ENCODE measurements at regions not wholly inside any gene's neighbourhood (a gene's known extent, or its start where the extent isn't known, plus 50 kb on each side); places are given as distances from the start of the nearest gene placed in this dataset.

GRCh38 chr11:109507836-109508561 lies 86.0 kb downstream of the C11orf87 start:
- no peak overlapping the region for H3K4me3 ChIP-seq
- no peak for DNase-seq
- H3K27ac ChIP-seq, result no peak overlapping the region
- WGBS, 2 donors, result 89 to 90% methylated on average over 1 of the region's 1 CpG
- H3K9me3 ChIP-seq, result no peaks in the 10 kb centered on the region
- TF ChIP-seq POLR2A (IDR thresholded peaks at IDR 0.05) (no peak), EP300 (IDR thresholded peaks at IDR 0.05) (no peak), POLR2AphosphoS5 (IDR thresholded peaks at IDR 0.05) (no peak)
- TF ChIP-seq, protein P1, sequence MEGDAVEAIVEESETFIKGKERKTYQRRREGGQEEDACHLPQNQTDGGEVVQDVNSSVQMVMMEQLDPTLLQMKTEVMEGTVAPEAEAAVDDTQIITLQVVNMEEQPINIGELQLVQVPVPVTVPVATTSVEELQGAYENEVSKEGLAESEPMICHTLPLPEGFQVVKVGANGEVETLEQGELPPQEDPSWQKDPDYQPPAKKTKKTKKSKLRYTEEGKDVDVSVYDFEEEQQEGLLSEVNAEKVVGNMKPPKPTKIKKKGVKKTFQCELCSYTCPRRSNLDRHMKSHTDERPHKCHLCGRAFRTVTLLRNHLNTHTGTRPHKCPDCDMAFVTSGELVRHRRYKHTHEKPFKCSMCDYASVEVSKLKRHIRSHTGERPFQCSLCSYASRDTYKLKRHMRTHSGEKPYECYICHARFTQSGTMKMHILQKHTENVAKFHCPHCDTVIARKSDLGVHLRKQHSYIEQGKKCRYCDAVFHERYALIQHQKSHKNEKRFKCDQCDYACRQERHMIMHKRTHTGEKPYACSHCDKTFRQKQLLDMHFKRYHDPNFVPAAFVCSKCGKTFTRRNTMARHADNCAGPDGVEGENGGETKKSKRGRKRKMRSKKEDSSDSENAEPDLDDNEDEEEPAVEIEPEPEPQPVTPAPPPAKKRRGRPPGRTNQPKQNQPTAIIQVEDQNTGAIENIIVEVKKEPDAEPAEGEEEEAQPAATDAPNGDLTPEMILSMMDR (IDR thresholded peaks at IDR 0.05), result no peak
- intact Hi-C loops (cut with DNase I), result no loop called here
- no peaks in the 10 kb centered on the region for H3K4me1 ChIP-seq
- no peaks in the 10 kb centered on the region for H3K36me3 ChIP-seq
- no peaks in the 10 kb centered on the region for H3K27me3 ChIP-seq

- TF ChIP-seq EP300 (IDR thresholded peaks at IDR 0.05), result no peak
- TF ChIP-seq, protein P1 (IDR thresholded peaks at IDR 0.05), result no peak
- TF ChIP-seq POLR2A (IDR thresholded peaks at IDR 0.05), result no peak
- no peak for TF ChIP-seq POLR2AphosphoS5 (IDR thresholded peaks at IDR 0.05)
- Histone ChIP-seq H3K4me3 (no peak overlapping the region), H3K27ac (no peak overlapping the region), H3K27me3 (no peaks in the 10 kb centered on the region), H3K9me3 (no peaks in the 10 kb centered on the region), H3K4me1 (no peaks in the 10 kb centered on the region), H3K36me3 (no peaks in the 10 kb centered on the region)
- DNase-seq, result no peak
- intact Hi-C loops (cut with DNase I), result no loop called here
- WGBS, 2 donors, result 81 to 84% methylated on average over 2 of the region's 2 CpGs
Measured at GRCh38 chr11:109508943-109509342, 87.0 kb downstream of the C11orf87 start.

DNA sequence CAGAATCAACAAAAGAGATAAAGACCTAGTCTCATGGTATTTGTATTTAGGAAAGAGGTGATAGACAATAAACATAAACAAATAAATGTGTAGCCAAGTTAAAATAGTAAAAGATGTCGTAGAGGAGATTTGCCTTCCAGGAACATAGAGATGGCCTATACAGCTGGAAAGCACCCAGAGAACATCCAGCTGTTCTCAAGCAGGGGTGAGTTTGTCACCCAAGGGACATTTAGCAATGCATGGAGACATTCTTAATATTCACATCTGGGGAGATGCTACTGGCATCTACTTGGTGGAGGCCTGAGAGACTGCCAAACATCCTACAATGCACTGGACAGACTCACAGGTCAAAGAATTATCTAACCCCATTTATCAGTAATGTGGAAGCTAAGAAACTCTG lies 88.3 kb downstream of the C11orf87 start:
- H3K27ac ChIP-seq, result no peak overlapping the region
- no peak overlapping the region for H3K4me3 ChIP-seq
- H3K9me3 ChIP-seq, result no peaks in the 10 kb centered on the region
- WGBS, 2 donors, result 61 to 63% methylated on average over 1 of the region's 1 CpG
- intact Hi-C loops (cut with DNase I), result no loop called here
- no peaks in the 10 kb centered on the region for H3K27me3 ChIP-seq
- no peak for TF ChIP-seq POLR2AphosphoS5 (IDR thresholded peaks at IDR 0.05)
- TF ChIP-seq, protein P1 (IDR thresholded peaks at IDR 0.05), result no peak
- no peak for TF ChIP-seq POLR2A (IDR thresholded peaks at IDR 0.05)
- no peak for TF ChIP-seq EP300 (IDR thresholded peaks at IDR 0.05)
- no peak for DNase-seq
- H3K36me3 ChIP-seq, result no peaks in the 10 kb centered on the region
- H3K4me1 ChIP-seq, result no peaks in the 10 kb centered on the region

DNA sequence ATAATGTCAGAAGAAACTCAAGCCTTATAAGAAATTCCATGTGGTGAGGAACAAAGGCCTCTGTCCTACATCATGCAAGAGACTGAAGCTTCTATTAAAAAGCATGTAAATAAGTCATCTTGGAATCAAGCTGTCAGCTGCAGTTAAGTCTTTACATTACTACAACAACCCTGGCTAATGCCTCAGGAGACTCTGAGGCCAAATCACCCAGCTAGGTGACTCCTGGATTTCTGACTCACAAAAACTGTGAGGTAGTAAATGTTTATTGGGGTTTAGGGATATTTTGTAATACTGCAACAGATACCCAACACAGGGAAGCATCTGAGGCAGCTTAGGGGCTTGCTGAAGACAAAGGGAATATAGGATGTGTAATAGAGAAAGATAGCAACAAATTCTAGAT lies 89.6 kb downstream of the C11orf87 start:
- no peak overlapping the region for H3K27ac ChIP-seq
- no peaks in the 10 kb centered on the region for H3K4me1 ChIP-seq

More for the DNA sequence above, 89.6 kb downstream of the C11orf87 start:
- TF ChIP-seq, protein P1 (IDR thresholded peaks at IDR 0.05), result no peak
- TF ChIP-seq POLR2AphosphoS5 (IDR thresholded peaks at IDR 0.05) (no peak), EP300 (IDR thresholded peaks at IDR 0.05) (no peak), POLR2A (IDR thresholded peaks at IDR 0.05) (no peak)
- no peaks in the 10 kb centered on the region for H3K27me3 ChIP-seq
- H3K4me3 ChIP-seq, result no peak overlapping the region
- no peaks in the 10 kb centered on the region for H3K9me3 ChIP-seq
- DNase-seq, result no peak
- intact Hi-C loops (cut with DNase I), result no loop called here
- H3K36me3 ChIP-seq, result no peaks in the 10 kb centered on the region
